IMR-90 (cell line): ENCODE measurements at regions not wholly inside any gene's neighbourhood (a gene's known extent, or its start where the extent isn't known, plus 50 kb on each side); places are given as distances from the start of the nearest gene placed in this dataset.

ENCODE experiments used
- ATAC-seq: fragments of 200-7000 bp; cut with Tn5 transposase; 2 replicates; pipeline ENCODE4 v1.9.1; 2020; ENCODE audit warnings: low read depth, mild to moderate bottlenecking, moderate library complexity
- BruUV-seq: library from RNA; stranded (reverse); fragments of 400-500 nt; replicated peaks from 2 replicates; lab custom pipeline; 2021; lab: Mats Ljungman, UMichigan
- CTCF ChIA-PET: fragments of 300-600 bp; formaldehyde crosslinking; extraction: SDS; loops from one replicate; lab custom pipeline; 2021; ENCODE audit warnings: antibody characterized with exemption; lab: Yijun Ruan, JAX
- POLR2A ChIA-PET: fragments of 300-600 bp; sonication (Branson Sonifier 250); formaldehyde crosslinking; loops from one replicate; lab custom pipeline; 2022; ENCODE audit warnings: antibody characterized with exemption; ENCODE audit not compliant: unreplicated experiment; lab: Charles Lee
- DNase-seq: peaks from one replicate; pipeline ENCODE4 v3.0.0; 2013
- H2AFZ ChIP-seq: replicated peaks from 2 replicates; pipeline ENCODE3; 2013; ENCODE audit warnings: low read length, mild to moderate bottlenecking; ENCODE audit not compliant: poor library complexity
- H2AK5ac ChIP-seq: 2 replicates; pipeline ENCODE4 v1.6.1; 2013; ENCODE audit warnings: low read depth, low read length, inconsistent platforms
- H2AK9ac ChIP-seq: replicated peaks from 2 replicates; pipeline ENCODE3; 2013; ENCODE audit warnings: mild to moderate bottlenecking, low read depth, low read length, moderate library complexity; ENCODE audit not compliant: poor library complexity
- H2BK120ac ChIP-seq: 2 replicates; pipeline ENCODE4 v1.6.1; 2013; ENCODE audit warnings: low read depth, low read length, inconsistent platforms
- H2BK15ac ChIP-seq: 3 replicates; pipeline ENCODE4 v1.6.1; 2013; ENCODE audit warnings: low read depth, low read length, inconsistent platforms
- H2BK20ac ChIP-seq: 2 replicates; pipeline ENCODE4 v1.6.1; 2013; ENCODE audit warnings: low read depth, mild to moderate bottlenecking, inconsistent platforms, low read length, moderate library complexity
- H2BK5ac ChIP-seq: 2 replicates; pipeline ENCODE4 v1.6.1; 2013; ENCODE audit warnings: mild to moderate bottlenecking, low read depth, low read length, inconsistent platforms; ENCODE audit not compliant: poor library complexity, severe bottlenecking
- H3K14ac ChIP-seq: replicated peaks from 2 replicates; pipeline ENCODE4 v1.6.1; 2013; ENCODE audit warnings: low read depth, low read length, inconsistent platforms
- H3K18ac ChIP-seq: 2 replicates; pipeline ENCODE4 v1.6.1; 2013; ENCODE audit warnings: low read depth, low read length, control low read depth
- H3K23ac ChIP-seq: 2 replicates; pipeline ENCODE4 v1.6.1; 2013; ENCODE audit warnings: low read depth, low read length, inconsistent platforms
- H3K27ac ChIP-seq: 2 replicates; pipeline ENCODE4 v1.5.1; 2013; ENCODE audit warnings: mild to moderate bottlenecking, control low read depth, low read length; ENCODE audit not compliant: insufficient read depth
- H3K27me3 ChIP-seq: 2 replicates; pipeline ENCODE4 v1.6.1; 2013; ENCODE audit warnings: low read length; ENCODE audit not compliant: control insufficient read depth, insufficient read depth
- H3K36me3 ChIP-seq: 2 replicates; pipeline ENCODE4 v1.6.1; 2013; ENCODE audit warnings: low read length, mixed read lengths; ENCODE audit not compliant: control insufficient read depth, insufficient read depth
- H3K4ac ChIP-seq: 2 replicates; pipeline ENCODE4 v1.6.1; 2013; ENCODE audit warnings: low read depth, low read length, inconsistent platforms
- H3K4me1 ChIP-seq: 2 replicates; pipeline ENCODE4 v1.6.1; 2013; ENCODE audit warnings: low read length, mixed read lengths; ENCODE audit not compliant: control insufficient read depth, insufficient read depth
- H3K4me2 ChIP-seq: 2 replicates; pipeline ENCODE4 v1.6.1; 2013; ENCODE audit warnings: low read depth, mild to moderate bottlenecking, control low read depth, low read length, moderate library complexity
- H3K4me3 ChIP-seq: 2 replicates; pipeline ENCODE4 v1.5.1; 2013; ENCODE audit warnings: low read depth, mild to moderate bottlenecking, control low read depth, low read length, moderate library complexity; ENCODE audit not compliant: insufficient read depth
- H3K56ac ChIP-seq: 2 replicates; pipeline ENCODE4 v1.6.1; 2013; ENCODE audit warnings: low read length, inconsistent platforms; ENCODE audit not compliant: insufficient read depth; ENCODE audit errors: extremely low read depth
- H3K79me1 ChIP-seq, 2 experiments: 2 replicates each; pipeline ENCODE4 v1.6.1; 2013; ENCODE audit warnings: low read length in 2 of 2, inconsistent platforms in 1 of 2, low read depth in 1 of 2
- H3K9ac ChIP-seq: 2 replicates; pipeline ENCODE4 v1.6.1; 2013; ENCODE audit warnings: low read depth, low read length, control low read depth
- H3K9me1 ChIP-seq: 2 replicates; pipeline ENCODE4 v1.6.1; 2013; ENCODE audit warnings: low read length, inconsistent platforms; ENCODE audit not compliant: insufficient read depth
- H3K9me3 ChIP-seq: 2 replicates; pipeline ENCODE4 v1.6.1; 2013; ENCODE audit warnings: low read length; ENCODE audit not compliant: control insufficient read depth, insufficient read depth
- H4K20me1 ChIP-seq: 2 replicates; pipeline ENCODE4 v1.6.1; 2013; ENCODE audit warnings: low read length, inconsistent platforms; ENCODE audit not compliant: insufficient read depth
- H4K5ac ChIP-seq: 2 replicates; pipeline ENCODE4 v1.6.1; 2013; ENCODE audit warnings: mild to moderate bottlenecking, low read depth, low read length, control low read depth
- H4K8ac ChIP-seq, 2 experiments: 2 replicates each; pipeline ENCODE4 v1.6.1; 2013; ENCODE audit warnings: low read depth in 2 of 2, low read length in 2 of 2, control low read depth in 1 of 2, inconsistent platforms in 1 of 2
- H4K91ac ChIP-seq: 2 replicates; pipeline ENCODE4 v1.6.1; 2013; ENCODE audit warnings: low read depth, low read length, inconsistent platforms; ENCODE audit not compliant: insufficient read depth
- BHLHE40 ChIP-seq: fragments of 150-350 bp; IDR thresholded peaks from 2 replicates; pipeline ENCODE4 v1.6.1; 2016; ENCODE audit warnings: mild to moderate bottlenecking, low read depth, low read length
- CEBPB ChIP-seq: IDR thresholded peaks from 2 replicates; pipeline ENCODE4 v1.6.1; 2012; ENCODE audit warnings: low read depth, low read length, improper control_type of control experiment
- CHD1 ChIP-seq: IDR thresholded peaks from 2 replicates; pipeline ENCODE4 v1.6.1; 2012; ENCODE audit warnings: low read depth, low read length, improper control_type of control experiment
- CTCF ChIP-seq: conservative IDR thresholded peaks from 2 replicates; pipeline ENCODE4 v1.5.1; 2012; ENCODE audit warnings: mild to moderate bottlenecking, low read depth, low read length, improper control_type of control experiment
- ELK1 ChIP-seq: fragments of 150-350 bp; IDR thresholded peaks from 2 replicates; pipeline ENCODE4 v1.6.1; 2016; ENCODE audit warnings: low read depth, mild to moderate bottlenecking, low read length, moderate library complexity, borderline replicate concordance
- FOS ChIP-seq: fragments of 150-350 bp; IDR thresholded peaks from 2 replicates; pipeline ENCODE4 v1.6.1; 2016; ENCODE audit warnings: low read depth, low read length
- MAFK ChIP-seq: IDR thresholded peaks from 2 replicates; pipeline ENCODE4 v1.6.1; 2012; ENCODE audit warnings: low read depth, low read length, improper control_type of control experiment
- MAZ ChIP-seq: IDR thresholded peaks from 2 replicates; pipeline ENCODE4 v1.6.1; 2012; ENCODE audit warnings: low read depth, mild to moderate bottlenecking, low read length, improper control_type of control experiment, moderate library complexity, borderline replicate concordance
- NFE2L2 ChIP-seq: fragments of 150-350 bp; IDR thresholded peaks from 2 replicates; pipeline ENCODE4 v1.6.1; 2016; ENCODE audit warnings: low read depth, mild to moderate bottlenecking, low read length
- RAD21 ChIP-seq: IDR thresholded peaks from 2 replicates; pipeline ENCODE4 v1.6.1; 2012; ENCODE audit warnings: low read length, improper control_type of control experiment
- RCOR1 ChIP-seq: IDR thresholded peaks from 2 replicates; pipeline ENCODE4 v1.6.1; 2012; ENCODE audit warnings: mild to moderate bottlenecking, low read length, improper control_type of control experiment; ENCODE audit not compliant: insufficient replicate concordance
- RFX5 ChIP-seq: IDR thresholded peaks from 2 replicates; pipeline ENCODE4 v1.8.0; 2012; ENCODE audit warnings: low read depth, mild to moderate bottlenecking, low read length, moderate library complexity
- USF2 ChIP-seq: fragments of 150-350 bp; IDR thresholded peaks from 2 replicates; pipeline ENCODE4 v1.6.1; 2017; ENCODE audit warnings: mild to moderate bottlenecking, antibody characterized with exemption, low read length, low read depth
- WGBS, 2 experiments: methylation state at CpG; one replicate each; pipeline versions ENCODE4 v1.1.5 to v1.1.7; 2013; ENCODE audit warnings: missing lambda C conversion rate in 2 of 2; ENCODE audit not compliant: insufficient read length in 1 of 2; ENCODE audit errors: extremely low coverage in 2 of 2; 5-methylcytosine and 5-hydroxymethylcytosine counted together
- dilution Hi-C: fragments of 300-500 bp; cut with HindIII; formaldehyde crosslinking; loops from one replicate; pipeline ENCODE4 v1.14.3; 2018; ENCODE audit warnings: low sequenced_read_pairs; ENCODE audit not compliant: unreplicated experiment
- in situ Hi-C: fragments of 300-500 bp; cut with MboI; formaldehyde crosslinking; loops from 3 replicates; pipeline ENCODE4 v1.14.3; 2019; ENCODE audit warnings: low sequenced_read_pairs, inconsistent platforms, mixed read lengths
- intact Hi-C: fragments of 100-400 bp; cut with micrococcal nuclease; formaldehyde crosslinking; loops from 2 replicates; pipeline ENCODE4 v1.10.0; 2022

- no peak overlapping the region for H2AFZ ChIP-seq
- DNase-seq (no peak), ATAC-seq (no peak)
- H3K27me3 ChIP-seq: no peaks in the 10 kb centered on the region
- ChIA-PET POLR2A (no interaction called here), CTCF (no interaction called here)
- H3K23ac ChIP-seq: no peak overlapping the region
- H2BK15ac ChIP-seq: no peak overlapping the region
- no peak overlapping the region for H3K56ac ChIP-seq
- H3K14ac ChIP-seq: no peak overlapping the region
- in situ Hi-C loops (no loop called here), dilution Hi-C loops (no loop called here), intact Hi-C loops (no loop called here)
- H3K4ac ChIP-seq: no peak overlapping the region
- no peak overlapping the region for H4K8ac ChIP-seq
- no peak overlapping the region for H3K9ac ChIP-seq
- no peak overlapping the region for H2BK5ac ChIP-seq
- TF ChIP-seq RFX5 (no peak), CEBPB (no peak), CTCF (no peak), RCOR1 (no peak), ELK1 (no peak), MAFK (no peak), BHLHE40 (no peak), RAD21 (no peak), NFE2L2 (no peak), FOS (no peak), USF2 (no peak), CHD1 (no peak), MAZ (no peak)
- no peak overlapping the region for H4K5ac ChIP-seq
- H2BK20ac ChIP-seq: no peak overlapping the region
- no peak overlapping the region for H3K18ac ChIP-seq
- no peak overlapping the region for H3K4me2 ChIP-seq
- no peaks in the 10 kb centered on the region for H3K4me1 ChIP-seq
- no peak overlapping the region for H2AK9ac ChIP-seq
- no peak overlapping the region for H3K4me3 ChIP-seq
- H3K36me3 ChIP-seq: no peaks in the 10 kb centered on the region
- H3K27ac ChIP-seq: no peak overlapping the region
- no peak overlapping the region for H2AK5ac ChIP-seq
- no peaks in the 10 kb centered on the region for H3K9me1 ChIP-seq
- H4K20me1 ChIP-seq: no peaks in the 10 kb centered on the region
- no peaks in the 10 kb centered on the region for H3K79me1 ChIP-seq
- 0 out of 2 replicates have a peak, but pooled peaks cover 2% of the 10 kb centered on the region for H3K9me3 ChIP-seq
- BruUV-seq: no TSS peak
- H4K91ac ChIP-seq: no peak overlapping the region
- WGBS, 2 experiments: no CpG with 5 or more reads among the region's 2 CpGs
- H2BK120ac ChIP-seq: no peak overlapping the region
Observed at GRCh38 chr9:102273952-102274351, 535.5 kb upstream of the GRIN3A start.
